ENCODE measurements at regions not wholly inside any gene's neighbourhood (a gene's known extent, or its start where the extent isn't known, plus 50 kb on each side); places are given as distances from the start of the nearest gene placed in this dataset.

GRCh38 chr9:16281707-16282106 lies 588.8 kb downstream of the BNC2 start:
- TF ChIP-seq CTCF (IDR thresholded peaks at IDR 0.05) (no peak), POLR2AphosphoS5 (IDR thresholded peaks at IDR 0.05; ENCODE audit: low read depth, low read length) (no peak), TCF7L2 (IDR thresholded peaks at IDR 0.05; ENCODE audit: low read depth, low read length) (no peak)
- TF ChIP-seq, protein P1, sequence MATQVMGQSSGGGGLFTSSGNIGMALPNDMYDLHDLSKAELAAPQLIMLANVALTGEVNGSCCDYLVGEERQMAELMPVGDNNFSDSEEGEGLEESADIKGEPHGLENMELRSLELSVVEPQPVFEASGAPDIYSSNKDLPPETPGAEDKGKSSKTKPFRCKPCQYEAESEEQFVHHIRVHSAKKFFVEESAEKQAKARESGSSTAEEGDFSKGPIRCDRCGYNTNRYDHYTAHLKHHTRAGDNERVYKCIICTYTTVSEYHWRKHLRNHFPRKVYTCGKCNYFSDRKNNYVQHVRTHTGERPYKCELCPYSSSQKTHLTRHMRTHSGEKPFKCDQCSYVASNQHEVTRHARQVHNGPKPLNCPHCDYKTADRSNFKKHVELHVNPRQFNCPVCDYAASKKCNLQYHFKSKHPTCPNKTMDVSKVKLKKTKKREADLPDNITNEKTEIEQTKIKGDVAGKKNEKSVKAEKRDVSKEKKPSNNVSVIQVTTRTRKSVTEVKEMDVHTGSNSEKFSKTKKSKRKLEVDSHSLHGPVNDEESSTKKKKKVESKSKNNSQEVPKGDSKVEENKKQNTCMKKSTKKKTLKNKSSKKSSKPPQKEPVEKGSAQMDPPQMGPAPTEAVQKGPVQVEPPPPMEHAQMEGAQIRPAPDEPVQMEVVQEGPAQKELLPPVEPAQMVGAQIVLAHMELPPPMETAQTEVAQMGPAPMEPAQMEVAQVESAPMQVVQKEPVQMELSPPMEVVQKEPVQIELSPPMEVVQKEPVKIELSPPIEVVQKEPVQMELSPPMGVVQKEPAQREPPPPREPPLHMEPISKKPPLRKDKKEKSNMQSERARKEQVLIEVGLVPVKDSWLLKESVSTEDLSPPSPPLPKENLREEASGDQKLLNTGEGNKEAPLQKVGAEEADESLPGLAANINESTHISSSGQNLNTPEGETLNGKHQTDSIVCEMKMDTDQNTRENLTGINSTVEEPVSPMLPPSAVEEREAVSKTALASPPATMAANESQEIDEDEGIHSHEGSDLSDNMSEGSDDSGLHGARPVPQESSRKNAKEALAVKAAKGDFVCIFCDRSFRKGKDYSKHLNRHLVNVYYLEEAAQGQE (IDR thresholded peaks at IDR 0.05; ENCODE audit: insufficient read depth in 1 of 2, low read depth in 2 of 2, low read length in 1 of 2): no peak
